ENCODE measurements at regions not wholly inside any gene's neighbourhood (a gene's known extent, or its start where the extent isn't known, plus 50 kb on each side); places are given as distances from the start of the nearest gene placed in this dataset.

GRCh38 chr2:8546612-8547283 is 135.1 kb upstream of the ID2 start:
- H3K9me3 ChIP-seq (replicated peaks; ENCODE audit: control insufficient read depth, low read depth, low read length) = no peaks in the 10 kb centered on the region
- DNase-seq = no peak
- H3K36me3 ChIP-seq (ENCODE audit: control insufficient read depth, insufficient read depth, low read length) = no peaks in the 10 kb centered on the region
- 72% methylated on average over 16 of the region's 16 CpGs for WGBS (ENCODE audit: insufficient coverage)
- H3K27ac ChIP-seq (ENCODE audit: low read length) = no peak overlapping the region
- H3K4me1 ChIP-seq (ENCODE audit: control insufficient read depth, insufficient read depth, low read length) = peaks cover 40% of the 10 kb centered on the region
- no peaks in the 10 kb centered on the region for H3K27me3 ChIP-seq (ENCODE audit: control insufficient read depth, insufficient read depth, low read length)
- H3K4me3 ChIP-seq (ENCODE audit: low read length) = no peak overlapping the region

- Histone ChIP-seq H3K4me3 (ENCODE audit: low read length) (no peak overlapping the region), H3K4me1 (ENCODE audit: control insufficient read depth, insufficient read depth, low read length) (peaks cover 34% of the 10 kb centered on the region), H3K27me3 (ENCODE audit: control insufficient read depth, insufficient read depth, low read length) (no peaks in the 10 kb centered on the region), H3K9me3 (replicated peaks; ENCODE audit: control insufficient read depth, low read depth, low read length) (no peaks in the 10 kb centered on the region), H3K36me3 (ENCODE audit: control insufficient read depth, insufficient read depth, low read length) (no peaks in the 10 kb centered on the region), H3K27ac (ENCODE audit: low read length) (no peak overlapping the region)
- DNase-seq = no peak
- WGBS (ENCODE audit: insufficient coverage) = 95% methylated on average over 19 of the region's 20 CpGs
These were observed 134.4 kb upstream of the ID2 start for GRCh38 chr2:8547284-8548064.

- 57% methylated on average over 4 of the region's 9 CpGs for WGBS (ENCODE audit: insufficient coverage)
These were observed 133.7 kb upstream of the ID2 start for GRCh38 chr2:8548065-8548618.

GRCh38 chr2:8548619-8549150 is 133.2 kb upstream of the ID2 start:
- DNase-seq = no peak
- H3K27ac ChIP-seq (ENCODE audit: low read length) = no peak overlapping the region
- H3K4me1 ChIP-seq (ENCODE audit: control insufficient read depth, insufficient read depth, low read length) = peaks cover 22% of the 10 kb centered on the region
- no peaks in the 10 kb centered on the region for H3K9me3 ChIP-seq (replicated peaks; ENCODE audit: control insufficient read depth, low read depth, low read length)
- no peaks in the 10 kb centered on the region for H3K27me3 ChIP-seq (ENCODE audit: control insufficient read depth, insufficient read depth, low read length)
- H3K36me3 ChIP-seq (ENCODE audit: control insufficient read depth, insufficient read depth, low read length) = no peaks in the 10 kb centered on the region
- H3K4me3 ChIP-seq (ENCODE audit: low read length) = no peak overlapping the region
- WGBS (ENCODE audit: insufficient coverage) = 93% methylated on average over 6 of the region's 6 CpGs

More at GRCh38 chr2:8548065-8548618, 133.7 kb upstream of the ID2 start:
- no peak for DNase-seq
- H3K27ac ChIP-seq (ENCODE audit: low read length) = no peak overlapping the region
- H3K9me3 ChIP-seq (replicated peaks; ENCODE audit: control insufficient read depth, low read depth, low read length) = no peaks in the 10 kb centered on the region
- no peaks in the 10 kb centered on the region for H3K27me3 ChIP-seq (ENCODE audit: control insufficient read depth, insufficient read depth, low read length)
- H3K4me1 ChIP-seq (ENCODE audit: control insufficient read depth, insufficient read depth, low read length) = peaks cover 28% of the 10 kb centered on the region
- no peak overlapping the region for H3K4me3 ChIP-seq (ENCODE audit: low read length)
- H3K36me3 ChIP-seq (ENCODE audit: control insufficient read depth, insufficient read depth, low read length) = no peaks in the 10 kb centered on the region

- Histone ChIP-seq H3K36me3 (ENCODE audit: control insufficient read depth, insufficient read depth, low read length) (no peaks in the 10 kb centered on the region), H3K4me1 (ENCODE audit: control insufficient read depth, insufficient read depth, low read length) (peaks cover 15% of the 10 kb centered on the region), H3K27me3 (ENCODE audit: control insufficient read depth, insufficient read depth, low read length) (no peaks in the 10 kb centered on the region), H3K9me3 (replicated peaks; ENCODE audit: control insufficient read depth, low read depth, low read length) (no peaks in the 10 kb centered on the region), H3K4me3 (ENCODE audit: low read length) (no peak overlapping the region), H3K27ac (ENCODE audit: low read length) (no peak overlapping the region)
- whole genome bisulfite sequencing (ENCODE audit: insufficient coverage) = 85% methylated on average over 8 of the region's 11 CpGs
- no peak for DNase-seq
These were observed 132.5 kb upstream of the ID2 start for GRCh38 chr2:8549273-8549922.

- no peak overlapping the region for H3K27ac ChIP-seq (ENCODE audit: low read length)
- DNase-seq = no peak
- no peaks in the 10 kb centered on the region for H3K9me3 ChIP-seq (replicated peaks; ENCODE audit: control insufficient read depth, low read depth, low read length)
- no peaks in the 10 kb centered on the region for H3K27me3 ChIP-seq (ENCODE audit: control insufficient read depth, insufficient read depth, low read length)
- peaks cover 10% of the 10 kb centered on the region for H3K4me1 ChIP-seq (ENCODE audit: control insufficient read depth, insufficient read depth, low read length)
- H3K4me3 ChIP-seq (ENCODE audit: low read length) = no peak overlapping the region
- WGBS (ENCODE audit: insufficient coverage) = no CpG with 5 or more reads among the region's 4 CpGs
- no peaks in the 10 kb centered on the region for H3K36me3 ChIP-seq (ENCODE audit: control insufficient read depth, insufficient read depth, low read length)
These were observed 131.9 kb upstream of the ID2 start for GRCh38 chr2:8549942-8550341.

- Histone ChIP-seq H3K9me3 (replicated peaks; ENCODE audit: control insufficient read depth, low read depth, low read length) (peaks cover 2% of the 10 kb centered on the region), H3K27me3 (ENCODE audit: control insufficient read depth, insufficient read depth, low read length) (no peaks in the 10 kb centered on the region), H3K36me3 (ENCODE audit: control insufficient read depth, insufficient read depth, low read length) (no peaks in the 10 kb centered on the region), H3K4me3 (ENCODE audit: low read length) (no peak overlapping the region), H3K4me1 (ENCODE audit: control insufficient read depth, insufficient read depth, low read length) (peaks cover 4% of the 10 kb centered on the region), H3K27ac (ENCODE audit: low read length) (no peak overlapping the region)
- 88% methylated on average over 10 of the region's 10 CpGs for WGBS (ENCODE audit: insufficient coverage)
- DNase-seq = no peak
These were observed 131.4 kb upstream of the ID2 start for GRCh38 chr2:8550481-8550880.

- H3K27me3 ChIP-seq (ENCODE audit: control insufficient read depth, insufficient read depth, low read length) = no peaks in the 10 kb centered on the region
- H3K4me3 ChIP-seq (ENCODE audit: low read length) = no peak overlapping the region
- H3K27ac ChIP-seq (ENCODE audit: low read length) = no peak overlapping the region
- no peaks in the 10 kb centered on the region for H3K4me1 ChIP-seq (ENCODE audit: control insufficient read depth, insufficient read depth, low read length)
- DNase-seq = no peak
- H3K36me3 ChIP-seq (ENCODE audit: control insufficient read depth, insufficient read depth, low read length) = no peaks in the 10 kb centered on the region
- peaks cover 2% of the 10 kb centered on the region for H3K9me3 ChIP-seq (replicated peaks; ENCODE audit: control insufficient read depth, low read depth, low read length)
- WGBS (ENCODE audit: insufficient coverage) = 78% methylated on average over 14 of the region's 14 CpGs
These were observed 130.8 kb upstream of the ID2 start for GRCh38 chr2:8550937-8551621.

- 61% methylated on average over 6 of the region's 8 CpGs for WGBS (ENCODE audit: insufficient coverage)
- Histone ChIP-seq H3K27ac (ENCODE audit: low read length) (no peak overlapping the region), H3K27me3 (ENCODE audit: control insufficient read depth, insufficient read depth, low read length) (no peaks in the 10 kb centered on the region), H3K4me3 (ENCODE audit: low read length) (no peak overlapping the region), H3K36me3 (ENCODE audit: control insufficient read depth, insufficient read depth, low read length) (no peaks in the 10 kb centered on the region), H3K9me3 (replicated peaks; ENCODE audit: control insufficient read depth, low read depth, low read length) (peaks cover 2% of the 10 kb centered on the region), H3K4me1 (ENCODE audit: control insufficient read depth, insufficient read depth, low read length) (no peaks in the 10 kb centered on the region)
- DNase-seq = no peak
These were observed 130.2 kb upstream of the ID2 start for GRCh38 chr2:8551622-8552074.

Measured in muscle of leg (tissue), 3 donors.